ENCODE measurements at regions not wholly inside any gene's neighbourhood (a gene's known extent, or its start where the extent isn't known, plus 50 kb on each side); places are given as distances from the start of the nearest gene placed in this dataset.

DNA sequence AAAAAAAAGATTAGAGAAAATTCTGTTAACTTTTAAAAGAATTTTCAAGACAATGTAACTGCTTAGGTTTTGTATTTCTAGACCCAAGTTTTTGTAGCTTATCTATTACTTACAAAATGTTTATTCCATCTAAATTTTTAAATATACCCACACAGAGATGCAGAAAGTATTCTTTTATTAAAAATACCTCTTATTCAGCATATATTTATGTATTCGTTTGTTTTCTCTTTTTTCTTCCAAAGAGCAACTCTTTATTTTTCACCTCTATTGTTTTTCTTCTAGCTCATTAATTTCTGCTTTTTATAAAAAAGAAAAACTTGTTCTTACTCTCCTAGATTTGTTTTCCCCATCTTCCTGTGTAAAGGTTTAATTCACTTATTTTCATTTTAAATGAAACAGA, 180.3 kb downstream of the ZDHHC21 start:
- DNase-seq (ENCODE audit: low read depth), result no peak
- TF ChIP-seq, protein P1, sequence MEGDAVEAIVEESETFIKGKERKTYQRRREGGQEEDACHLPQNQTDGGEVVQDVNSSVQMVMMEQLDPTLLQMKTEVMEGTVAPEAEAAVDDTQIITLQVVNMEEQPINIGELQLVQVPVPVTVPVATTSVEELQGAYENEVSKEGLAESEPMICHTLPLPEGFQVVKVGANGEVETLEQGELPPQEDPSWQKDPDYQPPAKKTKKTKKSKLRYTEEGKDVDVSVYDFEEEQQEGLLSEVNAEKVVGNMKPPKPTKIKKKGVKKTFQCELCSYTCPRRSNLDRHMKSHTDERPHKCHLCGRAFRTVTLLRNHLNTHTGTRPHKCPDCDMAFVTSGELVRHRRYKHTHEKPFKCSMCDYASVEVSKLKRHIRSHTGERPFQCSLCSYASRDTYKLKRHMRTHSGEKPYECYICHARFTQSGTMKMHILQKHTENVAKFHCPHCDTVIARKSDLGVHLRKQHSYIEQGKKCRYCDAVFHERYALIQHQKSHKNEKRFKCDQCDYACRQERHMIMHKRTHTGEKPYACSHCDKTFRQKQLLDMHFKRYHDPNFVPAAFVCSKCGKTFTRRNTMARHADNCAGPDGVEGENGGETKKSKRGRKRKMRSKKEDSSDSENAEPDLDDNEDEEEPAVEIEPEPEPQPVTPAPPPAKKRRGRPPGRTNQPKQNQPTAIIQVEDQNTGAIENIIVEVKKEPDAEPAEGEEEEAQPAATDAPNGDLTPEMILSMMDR (IDR thresholded peaks at IDR 0.05; ENCODE audit: control insufficient read depth, extremely low read depth, insufficient read depth), result no peak
- H3K4me3 ChIP-seq (ENCODE audit: low read depth, low read length), result no peak overlapping the region

DNA sequence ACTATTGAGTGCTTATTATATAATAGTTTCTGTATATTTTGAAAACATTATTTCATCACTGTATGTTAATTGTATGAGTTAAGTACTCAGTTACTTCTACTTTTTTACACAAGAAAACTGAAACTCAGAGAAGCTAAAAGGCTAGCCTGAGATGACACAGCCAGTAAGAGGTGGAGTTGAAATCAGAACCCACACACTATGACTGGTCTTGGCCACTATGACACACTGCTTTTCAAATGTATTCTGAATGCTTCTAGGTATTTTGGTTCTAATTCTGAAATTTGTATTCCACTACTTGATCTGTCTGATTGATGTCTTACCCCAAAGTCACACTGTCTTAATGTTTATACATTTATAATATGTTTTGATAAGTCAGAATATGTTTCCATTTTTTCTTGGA, 181.8 kb downstream of the ZDHHC21 start:
- TF ChIP-seq, protein P1 (IDR thresholded peaks at IDR 0.05; ENCODE audit: control insufficient read depth, extremely low read depth, insufficient read depth), result no peak

DNA sequence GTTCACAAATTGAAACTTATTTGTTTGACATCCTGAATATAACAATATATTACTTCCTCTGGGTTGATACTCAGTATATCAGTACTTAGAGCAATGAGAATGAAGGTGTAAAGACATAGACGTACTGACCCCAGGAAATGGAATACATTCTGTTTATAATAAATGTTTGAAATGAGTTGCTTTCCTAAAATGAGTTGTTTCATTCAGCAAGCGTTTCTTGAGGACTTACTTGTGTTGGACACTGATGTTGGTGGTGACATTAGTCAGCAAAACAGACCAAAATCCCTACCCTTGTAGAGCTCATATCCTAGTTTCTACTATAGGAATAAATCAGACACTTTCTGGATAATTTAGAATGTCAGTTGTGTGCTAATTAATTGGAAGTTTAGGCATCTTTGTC, 184.3 kb downstream of the ZDHHC21 start:
- no peak overlapping the region for H3K4me3 ChIP-seq (ENCODE audit: low read depth, low read length)
- no peak for DNase-seq (ENCODE audit: low read depth)
- TF ChIP-seq, protein P1 (IDR thresholded peaks at IDR 0.05; ENCODE audit: control insufficient read depth, extremely low read depth, insufficient read depth), result no peak

More for the DNA sequence above, 181.8 kb downstream of the ZDHHC21 start:
- no peak for DNase-seq (ENCODE audit: low read depth)
- no peak overlapping the region for H3K4me3 ChIP-seq (ENCODE audit: low read depth, low read length)

DNA sequence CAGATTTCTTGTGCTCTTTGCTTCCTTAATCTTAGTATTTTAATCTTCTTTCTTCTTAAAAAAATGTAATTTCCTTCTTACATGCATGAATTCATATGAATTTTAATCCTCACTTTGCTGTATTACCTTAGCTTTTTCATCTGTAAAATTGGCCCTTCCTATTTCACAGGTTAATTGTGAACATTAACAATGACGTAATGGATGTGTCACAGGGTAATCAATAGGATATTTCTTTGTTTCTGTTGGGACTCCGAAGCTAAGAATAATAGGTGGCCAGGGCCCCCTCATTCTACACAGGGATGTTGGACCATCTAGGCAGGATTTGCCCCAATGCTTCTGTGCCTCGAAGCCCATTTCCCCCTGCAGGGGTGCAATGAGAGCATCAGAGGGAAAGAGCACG, 187.4 kb upstream of the NFIB start:
- TF ChIP-seq, protein P1 (IDR thresholded peaks at IDR 0.05; ENCODE audit: control insufficient read depth, extremely low read depth, insufficient read depth), result no peak
- H3K4me3 ChIP-seq (ENCODE audit: low read depth, low read length), result no peak overlapping the region
- DNase-seq (ENCODE audit: low read depth), result no peak

DNA sequence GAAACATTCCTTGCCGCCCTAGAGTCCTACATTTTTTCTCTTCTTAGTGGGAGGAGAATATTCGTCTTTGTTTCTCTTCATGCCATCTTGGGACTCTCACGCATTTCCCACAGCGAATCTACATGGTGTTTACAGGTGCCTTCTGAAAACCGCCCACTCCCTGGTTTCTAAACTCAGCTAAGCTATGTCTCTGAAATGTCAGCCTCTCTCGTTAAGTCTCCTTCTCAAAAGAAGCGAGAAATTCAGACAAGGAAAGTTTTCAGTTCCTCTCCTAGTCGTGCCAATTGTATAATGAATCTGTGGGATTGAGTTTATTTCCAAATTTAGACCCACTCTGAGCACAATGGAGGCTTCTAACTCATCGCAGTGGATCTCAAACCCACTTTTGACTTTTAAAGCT, 186.8 kb upstream of the NFIB start:
- no peak for DNase-seq (ENCODE audit: low read depth)
- TF ChIP-seq, protein P1 (IDR thresholded peaks at IDR 0.05; ENCODE audit: control insufficient read depth, extremely low read depth, insufficient read depth), result no peak
- H3K4me3 ChIP-seq (ENCODE audit: low read depth, low read length), result no peak overlapping the region

DNA sequence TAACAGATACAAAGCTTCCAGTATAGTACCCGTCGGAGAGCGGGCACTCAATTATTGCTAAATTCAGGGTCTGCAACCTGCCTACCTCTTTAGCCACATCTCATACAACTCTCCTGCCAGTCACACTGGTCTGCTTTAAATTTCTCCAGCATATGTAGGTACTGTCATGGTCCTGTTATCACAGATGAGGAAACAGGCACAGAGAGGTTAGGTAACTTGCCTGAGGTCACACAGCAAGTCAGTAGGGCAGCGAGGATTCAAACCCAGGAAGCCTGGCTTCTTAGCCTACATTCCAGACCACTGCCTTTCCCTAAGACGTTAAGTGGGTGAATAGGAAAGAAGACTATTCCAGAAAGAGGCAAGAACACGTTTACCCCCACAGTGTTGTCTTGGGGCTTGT, 186.0 kb upstream of the NFIB start:
- TF ChIP-seq, protein P1 (IDR thresholded peaks at IDR 0.05; ENCODE audit: control insufficient read depth, extremely low read depth, insufficient read depth), result no peak

DNA sequence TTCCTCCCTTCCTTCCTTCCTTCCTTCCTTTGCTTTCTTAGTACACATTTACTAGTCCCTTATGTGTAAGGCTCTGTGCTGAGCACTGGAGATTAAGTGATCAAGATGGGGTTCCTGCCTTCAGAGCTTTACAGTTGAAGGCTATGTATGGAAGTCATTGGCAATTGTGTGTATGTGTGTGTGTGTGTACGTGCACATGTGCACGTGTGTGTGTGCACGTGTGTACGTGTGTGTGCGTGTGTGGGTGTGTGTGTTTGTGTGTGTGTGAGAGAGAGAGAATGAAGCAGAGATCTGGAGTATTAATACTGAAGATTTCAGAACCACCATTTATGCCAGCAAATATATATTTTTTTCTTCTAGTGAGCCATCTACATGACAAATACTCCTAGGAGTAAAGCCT, 184.9 kb upstream of the NFIB start:
- no peak overlapping the region for H3K4me3 ChIP-seq (ENCODE audit: low read depth, low read length)
- no peak for DNase-seq (ENCODE audit: low read depth)
- TF ChIP-seq, protein P1 (IDR thresholded peaks at IDR 0.05; ENCODE audit: control insufficient read depth, extremely low read depth, insufficient read depth), result no peak

More for the DNA sequence above, 186.0 kb upstream of the NFIB start:
- no peak overlapping the region for H3K4me3 ChIP-seq (ENCODE audit: low read depth, low read length)
- DNase-seq (ENCODE audit: low read depth), result no peak
